ENCODE measurements at regions not wholly inside any gene's neighbourhood (a gene's known extent, or its start where the extent isn't known, plus 50 kb on each side); places are given as distances from the start of the nearest gene placed in this dataset.

- TF ChIP-seq CREB3 (tag; conservative IDR thresholded peaks at IDR 0.05; ENCODE audit: low read depth) (peak; percentile 72; the same call in 1 of the 2 replicates), ETS2 (tag; IDR thresholded peaks at IDR 0.05; ENCODE audit: borderline replicate concordance, poor library complexity, severe bottlenecking) (no peak), SNIP1 (IDR thresholded peaks at IDR 0.05; ENCODE audit: low read depth) (no peak), CBX3 (IDR thresholded peaks at IDR 0.05; ENCODE audit: borderline replicate concordance in 1 of 2, low read length in 2 of 2) (no peak), ZNF175 (CRISPR knock-in tag; IDR thresholded peaks at IDR 0.05; ENCODE audit: low read depth) (0 out of 2 replicates have a peak, but pooled peaks have one; percentile 56), NCOR1 (IDR thresholded peaks at IDR 0.05) (no peak)
- TF ChIP-seq, protein P1, sequence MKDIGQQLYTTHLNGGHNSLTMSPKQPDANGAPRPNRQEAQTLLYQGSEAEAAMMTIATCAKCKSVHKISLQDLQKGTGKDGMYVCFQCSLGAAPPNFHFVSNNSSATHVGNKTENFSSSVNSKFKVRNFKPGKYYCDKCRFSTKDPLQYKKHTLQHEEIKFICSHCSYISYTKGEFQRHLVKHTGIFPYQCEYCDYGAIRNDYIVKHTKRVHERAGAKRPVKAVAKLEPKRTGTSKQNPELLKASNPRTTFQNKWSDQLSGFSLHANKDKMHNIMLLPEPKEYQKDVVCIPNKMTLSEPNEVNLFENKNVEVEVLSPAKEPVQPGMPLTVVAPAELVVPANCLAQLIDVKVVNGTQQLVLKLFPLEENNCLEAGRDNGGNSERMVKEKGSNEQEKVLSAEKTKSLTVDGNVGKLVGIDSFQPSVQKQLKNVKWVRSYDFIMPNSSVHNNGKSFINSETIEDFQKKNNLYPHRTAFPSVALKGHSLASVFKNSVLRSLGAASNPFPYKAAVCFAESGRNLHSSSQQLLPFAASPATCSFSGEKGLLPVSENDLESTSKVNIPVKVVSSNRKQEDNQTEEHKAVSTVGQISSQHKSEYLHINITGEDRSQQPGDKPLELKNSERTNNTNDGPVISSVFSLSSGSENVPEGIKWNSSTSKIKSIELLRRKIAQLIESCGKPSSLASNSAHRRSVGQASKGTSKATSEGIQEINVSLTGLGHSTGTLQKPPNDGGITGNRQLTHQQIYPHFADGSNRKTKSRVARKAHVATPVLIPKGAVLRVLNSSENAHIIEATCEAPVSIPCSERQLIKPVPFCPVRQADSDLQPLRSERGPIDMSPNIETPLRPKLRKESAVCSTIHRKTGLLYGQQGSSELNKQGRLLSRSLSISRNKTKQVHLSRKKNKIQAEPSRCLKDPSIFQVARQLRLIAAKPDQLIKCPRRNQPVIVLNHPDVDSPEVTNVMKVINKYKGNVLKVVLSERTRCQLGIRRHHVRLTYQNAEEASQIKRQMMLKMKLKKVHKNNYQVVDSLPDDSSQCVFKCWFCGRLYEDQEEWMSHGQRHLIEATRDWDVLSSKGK (CRISPR knock-in tag; IDR thresholded peaks at IDR 0.05), result no peak
- TF ChIP-seq, protein P2, sequence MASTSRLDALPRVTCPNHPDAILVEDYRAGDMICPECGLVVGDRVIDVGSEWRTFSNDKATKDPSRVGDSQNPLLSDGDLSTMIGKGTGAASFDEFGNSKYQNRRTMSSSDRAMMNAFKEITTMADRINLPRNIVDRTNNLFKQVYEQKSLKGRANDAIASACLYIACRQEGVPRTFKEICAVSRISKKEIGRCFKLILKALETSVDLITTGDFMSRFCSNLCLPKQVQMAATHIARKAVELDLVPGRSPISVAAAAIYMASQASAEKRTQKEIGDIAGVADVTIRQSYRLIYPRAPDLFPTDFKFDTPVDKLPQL (IDR thresholded peaks at IDR 0.05; ENCODE audit: extremely low read depth, insufficient read length), result no peak
Observed at GRCh38 chr19:21612403-21612872, 107.0 kb downstream of the ZNF429 start (continued).

All from K562 (cell line).